ENCODE measurements at regions not wholly inside any gene's neighbourhood (a gene's known extent, or its start where the extent isn't known, plus 50 kb on each side); places are given as distances from the start of the nearest gene placed in this dataset.

DNA sequence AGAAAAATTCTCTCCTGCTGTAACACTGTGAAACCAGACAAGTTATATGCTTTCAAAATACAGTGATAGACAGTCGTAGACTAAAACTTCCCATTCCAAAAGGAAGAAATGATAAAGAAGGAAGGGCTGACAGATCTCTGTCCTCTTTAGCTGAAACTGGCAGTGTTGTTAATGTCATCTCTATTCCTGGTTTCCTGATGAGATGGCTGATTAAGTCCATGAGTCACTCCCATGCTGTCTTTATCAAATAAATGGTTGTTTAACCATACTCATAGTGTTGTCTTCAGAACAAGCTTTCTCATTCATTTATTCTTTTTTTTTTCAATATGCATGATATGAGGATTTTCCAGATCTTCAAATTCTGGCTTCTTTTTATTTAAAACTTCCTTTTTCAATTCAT is 952.2 kb upstream of the WWC1 start:
- no peak for DNase-seq (ENCODE audit: extremely low read depth, low read depth)
- no peak for TF ChIP-seq CTCF (IDR thresholded peaks at IDR 0.05; ENCODE audit: low read depth, low read length, missing control alignments)
- no peak overlapping the region for H3K4me3 ChIP-seq (replicated peaks; ENCODE audit: low read depth, low read length)

DNA sequence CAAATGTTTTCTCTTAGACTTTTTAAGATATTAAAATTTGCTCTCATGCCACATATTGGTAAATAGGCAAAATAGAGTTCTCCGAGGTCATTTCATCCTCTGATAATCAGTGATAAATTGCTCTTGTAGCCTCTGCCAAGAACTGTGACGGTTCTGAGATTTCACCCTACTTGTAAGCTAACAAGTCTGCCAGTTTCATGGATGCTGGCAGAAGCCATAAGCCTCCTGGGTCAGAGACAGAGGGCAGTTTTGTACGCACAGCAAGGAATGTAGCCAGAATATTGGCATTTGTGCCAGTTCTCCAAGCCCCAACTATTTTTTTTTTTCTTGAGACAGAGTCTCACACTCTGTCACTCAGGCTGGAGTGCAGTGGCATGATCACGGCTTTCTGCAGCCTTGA is 945.0 kb upstream of the WWC1 start:
- DNase-seq (ENCODE audit: extremely low read depth, low read depth), result no peak
- no peak for TF ChIP-seq CTCF (IDR thresholded peaks at IDR 0.05; ENCODE audit: low read depth, low read length, missing control alignments)
- no peak overlapping the region for H3K4me3 ChIP-seq (replicated peaks; ENCODE audit: low read depth, low read length)

DNA sequence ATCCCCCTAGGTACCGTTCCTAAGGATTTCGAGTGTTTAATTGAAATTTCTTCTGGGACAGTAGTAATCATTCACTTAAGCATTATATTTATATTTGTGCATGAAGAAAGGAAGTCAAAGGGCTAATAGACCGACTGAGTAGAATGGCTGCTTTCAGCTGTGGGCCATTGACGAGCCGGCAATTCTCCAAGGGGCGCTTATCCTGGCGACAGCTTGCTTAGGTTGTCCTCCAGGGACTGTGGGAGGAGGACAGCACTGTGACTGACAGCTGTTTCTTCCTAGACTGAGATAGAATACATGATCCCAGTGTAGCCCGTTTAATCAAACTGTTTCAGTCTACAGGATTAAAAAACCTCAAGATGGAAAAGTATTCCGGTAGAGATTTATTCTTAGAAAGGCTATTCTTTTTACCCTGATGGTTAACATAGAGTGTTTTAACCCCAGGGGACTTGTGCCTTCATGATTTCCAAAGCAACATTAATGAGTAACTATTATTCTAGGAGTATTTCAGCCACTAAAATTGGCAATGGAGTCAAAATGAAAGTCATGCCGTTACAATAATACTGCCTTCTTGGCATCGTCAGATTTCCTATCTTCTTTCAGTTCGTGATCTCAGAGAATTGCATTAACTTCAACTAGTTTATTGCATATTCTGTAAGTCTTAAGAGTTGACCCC is 943.1 kb upstream of the WWC1 start:
- TF ChIP-seq CTCF (IDR thresholded peaks at IDR 0.05; ENCODE audit: low read depth, low read length, missing control alignments), result no peak
- no peak for DNase-seq (ENCODE audit: extremely low read depth, low read depth)

GRCh38 chr5:167348980-167349379 is 942.5 kb upstream of the WWC1 start:
- TF ChIP-seq CTCF (IDR thresholded peaks at IDR 0.05; ENCODE audit: low read depth, low read length, missing control alignments), result no peak

More for the DNA sequence above, 943.1 kb upstream of the WWC1 start:
- H3K4me3 ChIP-seq (replicated peaks; ENCODE audit: low read depth, low read length), result no peak overlapping the region

GRCh38 chr5:167351316-167351715 is 940.1 kb upstream of the WWC1 start:
- no peak for TF ChIP-seq CTCF (IDR thresholded peaks at IDR 0.05; ENCODE audit: low read depth, low read length, missing control alignments)
- DNase-seq (ENCODE audit: extremely low read depth, low read depth), result no peak
- no peak overlapping the region for H3K4me3 ChIP-seq (replicated peaks; ENCODE audit: low read depth, low read length)

More at GRCh38 chr5:167348980-167349379, 942.5 kb upstream of the WWC1 start:
- no peak overlapping the region for H3K4me3 ChIP-seq (replicated peaks; ENCODE audit: low read depth, low read length)
- DNase-seq (ENCODE audit: extremely low read depth, low read depth), result no peak

DNA sequence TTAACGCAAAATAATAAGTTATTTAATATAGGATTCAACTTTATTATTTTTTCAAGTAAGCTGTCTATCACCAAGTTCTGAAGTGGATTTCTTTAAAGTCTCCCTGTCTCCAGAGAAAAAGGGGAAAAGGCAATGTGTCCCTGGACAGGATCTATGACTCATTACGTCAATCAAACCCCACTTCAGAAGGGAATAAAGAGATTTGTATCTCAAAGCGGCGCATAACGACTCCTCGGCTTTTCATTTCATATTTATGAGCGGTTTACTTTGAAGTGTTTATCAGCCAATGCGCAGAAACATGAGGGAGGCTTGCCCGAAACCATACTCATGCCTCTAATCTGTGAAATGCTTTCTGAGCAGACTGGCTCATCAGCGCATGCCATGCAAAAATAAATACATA is 938.6 kb upstream of the WWC1 start:
- H3K4me3 ChIP-seq (replicated peaks; ENCODE audit: low read depth, low read length), result no peak overlapping the region
- TF ChIP-seq CTCF (IDR thresholded peaks at IDR 0.05; ENCODE audit: low read depth, low read length, missing control alignments), result no peak

DNA sequence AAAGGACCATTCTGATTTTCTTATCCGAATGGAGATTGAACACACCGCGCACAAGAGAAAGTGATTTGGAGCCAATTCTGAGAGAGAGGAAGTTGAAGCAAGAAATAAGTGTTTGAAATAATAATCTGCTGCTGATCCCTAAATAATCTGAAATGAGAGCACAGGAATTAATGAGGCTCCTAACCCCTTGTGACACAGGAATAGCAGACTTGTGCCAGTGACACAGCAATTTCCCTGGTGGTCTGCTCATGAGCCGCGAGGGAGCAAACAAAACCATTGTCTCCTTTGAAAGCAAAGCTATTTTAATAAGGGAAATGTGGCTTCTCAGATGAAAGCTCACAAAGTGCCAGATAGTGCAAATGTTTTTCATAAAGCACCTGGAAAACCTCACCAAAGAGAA is 936.1 kb upstream of the WWC1 start:
- TF ChIP-seq CTCF (IDR thresholded peaks at IDR 0.05; ENCODE audit: low read depth, low read length, missing control alignments), result no peak
- H3K4me3 ChIP-seq (replicated peaks; ENCODE audit: low read depth, low read length), result no peak overlapping the region
- DNase-seq (ENCODE audit: extremely low read depth, low read depth), result no peak

More for the DNA sequence above, 938.6 kb upstream of the WWC1 start:
- no peak for DNase-seq (ENCODE audit: extremely low read depth, low read depth)
